CD14-positive monocyte (primary cell): ENCODE measurements at regions not wholly inside any gene's neighbourhood (a gene's known extent, or its start where the extent isn't known, plus 50 kb on each side); places are given as distances from the start of the nearest gene placed in this dataset.

Source experiments
- DNase-seq, 3 donors: peaks; one replicate each; pipeline ENCODE4 v3.0.0-alpha.2; 2011 to 2022
- H2AFZ ChIP-seq: 2 replicates; pipeline ENCODE4 v1.6.0; 2012; ENCODE audit warnings: mild to moderate bottlenecking, low read depth, low read length, inconsistent platforms; ENCODE audit not compliant: insufficient read depth, poor library complexity, severe bottlenecking
- H3K27ac ChIP-seq, 2 donors: 1 replicate in 1 of 2; 2 replicates in 1 of 2; pipeline ENCODE4 v1.5.1; 2012 to 2013; ENCODE audit warnings: low read length in 2 of 2, control low read depth in 1 of 2, inconsistent platforms in 1 of 2, low read depth in 1 of 2, mild to moderate bottlenecking in 1 of 2
- H3K27me3 ChIP-seq, 2 donors: one replicate each; pipeline versions ENCODE4 v1.6.0 to v1.6.1; 2011 to 2013; ENCODE audit warnings: low read length in 2 of 2; ENCODE audit not compliant: control insufficient read depth in 2 of 2, insufficient read depth in 2 of 2
- H3K36me3 ChIP-seq, 2 donors: replicated peaks in 1 of 2; 1 replicate in 1 of 2; 2 replicates in 1 of 2; pipeline versions ENCODE4 v1.5.1 to v1.6.1; 2012 to 2013; ENCODE audit warnings: low read length in 2 of 2, control low read depth in 1 of 2, inconsistent platforms in 1 of 2, mild to moderate bottlenecking in 1 of 2; ENCODE audit not compliant: insufficient read depth in 2 of 2, control insufficient read depth in 1 of 2
- H3K4me1 ChIP-seq, 2 donors: 1 replicate in 1 of 2; 2 replicates in 1 of 2; pipeline versions ENCODE4 v1.5.1 to v1.6.1; 2012 to 2013; ENCODE audit warnings: low read length in 2 of 2, control low read depth in 1 of 2, inconsistent platforms in 1 of 2, mild to moderate bottlenecking in 1 of 2, moderate library complexity in 1 of 2; ENCODE audit not compliant: insufficient read depth in 2 of 2, control insufficient read depth in 1 of 2
- H3K4me2 ChIP-seq: replicated peaks from 2 replicates; pipeline ENCODE3; 2012; ENCODE audit warnings: low read length, moderate library complexity, mild to moderate bottlenecking; ENCODE audit not compliant: poor library complexity, severe bottlenecking; ENCODE audit errors: extremely low read depth
- H3K4me3 ChIP-seq, 3 experiments: fragments of 200-600 bp in 1 of 3; sonication (generic) in 1 of 3; replicated peaks in 1 of 3; 1 replicate in 2 of 3; 2 replicates in 1 of 3; pipeline ENCODE4 v1.5.1; 2011 to 2013; ENCODE audit warnings: low read length in 3 of 3, mild to moderate bottlenecking in 3 of 3, control low read depth in 2 of 3, low read depth in 2 of 3, inconsistent platforms in 1 of 3, moderate library complexity in 1 of 3
- H3K79me2 ChIP-seq: 2 replicates; pipeline ENCODE4 v1.6.0; 2012; ENCODE audit warnings: mild to moderate bottlenecking, control low read depth, inconsistent platforms, low read length, moderate library complexity; ENCODE audit not compliant: insufficient read depth
- H3K9ac ChIP-seq: 2 replicates; pipeline ENCODE4 v1.6.0; 2017; ENCODE audit warnings: low read length, mild to moderate bottlenecking; ENCODE audit not compliant: insufficient read depth, poor library complexity, severe bottlenecking
- H3K9me3 ChIP-seq, 2 donors: replicated peaks in 1 of 2; 1 replicate in 1 of 2; 2 replicates in 1 of 2; pipeline versions ENCODE4 v1.5.1 to v1.6.1; 2012 to 2013; ENCODE audit warnings: low read length in 2 of 2, control low read depth in 1 of 2; ENCODE audit not compliant: control insufficient read depth in 1 of 2, insufficient read depth in 1 of 2
- H4K20me1 ChIP-seq: 2 replicates; pipeline ENCODE4 v1.6.0; 2012; ENCODE audit warnings: mild to moderate bottlenecking, low read length, control low read depth, moderate library complexity; ENCODE audit not compliant: insufficient read depth
- H3K27ac Mint-ChIP-seq, 7 donors: one replicate each; pipeline ENCODE4 v1.8.0; 2020; ENCODE audit warnings: mild to moderate bottlenecking in 7 of 7, mixed read lengths in 7 of 7, moderate library complexity in 6 of 7, inconsistent platforms in 2 of 7
- H3K27me3 Mint-ChIP-seq, 3 donors: one replicate each; pipeline ENCODE4 v1.8.0; 2021 to 2022; ENCODE audit warnings: low read depth in 3 of 3, mild to moderate bottlenecking in 3 of 3, mixed read lengths in 3 of 3, moderate library complexity in 3 of 3, inconsistent platforms in 1 of 3
- H3K36me3 Mint-ChIP-seq, 2 donors: one replicate each; pipeline ENCODE4 v1.8.0; 2020; ENCODE audit warnings: mixed read lengths in 2 of 2, inconsistent platforms in 1 of 2, mild to moderate bottlenecking in 1 of 2
- H3K4me1 Mint-ChIP-seq: one replicate; pipeline ENCODE4 v1.8.0; 2020; ENCODE audit warnings: mild to moderate bottlenecking, mixed read lengths
- H3K4me3 Mint-ChIP-seq, 2 donors: one replicate each; pipeline ENCODE4 v1.8.0; 2020; ENCODE audit warnings: mild to moderate bottlenecking in 2 of 2, mixed read lengths in 2 of 2, moderate library complexity in 1 of 2
- H3K9me3 Mint-ChIP-seq, 7 donors: one replicate each; pipeline ENCODE4 v1.8.0; 2020 to 2022; ENCODE audit warnings: mixed read lengths in 7 of 7, mild to moderate bottlenecking in 6 of 7, moderate library complexity in 6 of 7, inconsistent platforms in 2 of 7
- CTCF ChIP-seq: fragments of 200-600 bp; IDR thresholded peaks from one replicate; pipeline ENCODE4 v1.8.0; 2022; ENCODE audit warnings: antibody characterized with exemption, mild to moderate bottlenecking
- WGBS: methylation state at CpG from one replicate; pipeline ENCODE4 v1.1.5; 2013; ENCODE audit warnings: missing lambda C conversion rate; ENCODE audit not compliant: insufficient coverage; 5-methylcytosine and 5-hydroxymethylcytosine counted together
- intact Hi-C, 2 donors: fragments of 100-400 bp; cut with micrococcal nuclease; formaldehyde crosslinking; loops; one replicate each; pipeline versions ENCODE4 v1.15.0 to v1.15.1; 2023

- no peak for TF ChIP-seq CTCF
- peak overlapping the region in 1 of 2 donors; percentile 55 for H3K4me3 Mint-ChIP-seq
These were observed 118.4 kb downstream of the FAM53A start for GRCh38 chr4:1565598-1566295.

DNA sequence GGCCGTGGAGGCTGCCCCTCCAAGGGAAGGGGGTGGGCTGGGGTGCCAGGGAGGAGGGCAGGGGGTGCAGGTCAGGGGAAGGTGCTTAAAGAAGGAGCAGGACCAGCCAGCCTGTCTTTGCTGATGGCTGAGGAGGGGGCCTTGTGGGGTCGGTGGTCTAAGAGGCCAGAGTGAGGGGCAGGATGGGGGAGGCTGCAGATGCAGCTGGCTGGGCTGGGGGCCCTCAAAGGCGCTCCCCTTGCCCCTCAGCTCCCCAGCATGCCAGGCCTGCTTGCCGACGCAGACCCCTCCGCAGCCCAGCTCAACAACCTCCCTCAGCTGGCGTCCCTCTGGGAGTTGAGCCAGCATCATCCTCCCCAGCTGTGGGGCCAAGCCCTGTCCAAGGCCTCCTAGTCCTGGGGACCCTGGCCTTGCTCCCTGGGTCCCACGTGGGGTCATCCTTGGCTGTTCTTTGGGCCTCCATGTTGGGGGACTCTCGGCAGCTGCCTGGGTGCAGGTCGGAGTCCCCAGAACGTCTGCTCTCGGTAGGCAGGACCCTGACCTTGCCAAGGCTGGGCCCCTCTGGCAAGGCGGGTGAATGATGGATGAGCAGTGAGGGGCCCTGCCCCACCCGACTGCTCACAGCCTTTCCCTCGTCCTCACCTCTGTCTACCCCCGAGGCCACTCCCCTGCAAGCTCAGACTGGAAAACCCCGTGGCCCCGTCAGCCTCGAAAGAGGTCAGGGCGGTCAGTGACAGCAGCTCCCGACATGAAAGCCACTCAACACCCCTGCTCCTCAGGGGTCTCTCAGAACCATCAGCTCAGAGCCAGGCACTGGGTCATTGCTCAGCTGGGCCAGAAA lies 119.4 kb downstream of the FAM53A start:
- H4K20me1 ChIP-seq: no peaks in the 10 kb centered on the region
- DNase-seq: no peak
- intact Hi-C loops: no loop called here
- H3K9ac ChIP-seq: no peak overlapping the region
- no peak overlapping the region for H2AFZ ChIP-seq
- no peaks in the 10 kb centered on the region for H3K36me3 ChIP-seq
- Mint-ChIP-seq H3K9me3 (peaks cover 0 to 3% (median 0%) of the 10 kb centered on the region in 7 donors), H3K27me3 (peaks cover 12 to 40% (median 23%) of the 10 kb centered on the region in 3 donors), H3K36me3 (no peaks in the 10 kb centered on the region), H3K27ac (no peak overlapping the region), H3K4me1 (no peaks in the 10 kb centered on the region), H3K4me3 (no peak overlapping the region)
- no peaks in the 10 kb centered on the region for H3K4me1 ChIP-seq
- no peaks in the 10 kb centered on the region for H3K79me2 ChIP-seq
- no peak for TF ChIP-seq CTCF
- H3K4me3 ChIP-seq: no peak overlapping the region
- no peaks in the 10 kb centered on the region for H3K9me3 ChIP-seq
- no peak overlapping the region for H3K4me2 ChIP-seq
- 64% methylated on average over 14 of the region's 21 CpGs for WGBS
- peaks cover 0 to 6% of the 10 kb centered on the region in 2 donors for H3K27me3 ChIP-seq
- H3K27ac ChIP-seq: no peak overlapping the region

More at GRCh38 chr4:1565598-1566295, 118.4 kb downstream of the FAM53A start:
- Histone ChIP-seq H2AFZ (no peak overlapping the region), H3K27me3 (peaks cover 0 to 6% of the 10 kb centered on the region in 2 donors), H3K27ac (no peak overlapping the region), H3K4me3 (no peak overlapping the region), H3K9ac (no peak overlapping the region), H3K9me3 (no peaks in the 10 kb centered on the region), H3K4me1 (no peaks in the 10 kb centered on the region), H3K79me2 (no peaks in the 10 kb centered on the region), H4K20me1 (no peaks in the 10 kb centered on the region), H3K36me3 (no peaks in the 10 kb centered on the region), H3K4me2 (no peak overlapping the region)
- Mint-ChIP-seq H3K27me3 (peaks cover 16 to 43% (median 21%) of the 10 kb centered on the region in 3 donors), H3K4me1 (no peaks in the 10 kb centered on the region), H3K9me3 (peaks cover 0 to 3% (median 0%) of the 10 kb centered on the region in 7 donors), H3K36me3 (no peaks in the 10 kb centered on the region), H3K27ac (no peak overlapping the region)
- intact Hi-C loops: no loop called here
- no peak for DNase-seq
- 61% methylated on average over 21 of the region's 29 CpGs for WGBS
